ENCODE measurements at regions not wholly inside any gene's neighbourhood (a gene's known extent, or its start where the extent isn't known, plus 50 kb on each side); places are given as distances from the start of the nearest gene placed in this dataset.

GRCh38 chr5:164975986-164976385 is 1470.6 kb downstream of the MAT2B start:
- TF ChIP-seq, protein P1, sequence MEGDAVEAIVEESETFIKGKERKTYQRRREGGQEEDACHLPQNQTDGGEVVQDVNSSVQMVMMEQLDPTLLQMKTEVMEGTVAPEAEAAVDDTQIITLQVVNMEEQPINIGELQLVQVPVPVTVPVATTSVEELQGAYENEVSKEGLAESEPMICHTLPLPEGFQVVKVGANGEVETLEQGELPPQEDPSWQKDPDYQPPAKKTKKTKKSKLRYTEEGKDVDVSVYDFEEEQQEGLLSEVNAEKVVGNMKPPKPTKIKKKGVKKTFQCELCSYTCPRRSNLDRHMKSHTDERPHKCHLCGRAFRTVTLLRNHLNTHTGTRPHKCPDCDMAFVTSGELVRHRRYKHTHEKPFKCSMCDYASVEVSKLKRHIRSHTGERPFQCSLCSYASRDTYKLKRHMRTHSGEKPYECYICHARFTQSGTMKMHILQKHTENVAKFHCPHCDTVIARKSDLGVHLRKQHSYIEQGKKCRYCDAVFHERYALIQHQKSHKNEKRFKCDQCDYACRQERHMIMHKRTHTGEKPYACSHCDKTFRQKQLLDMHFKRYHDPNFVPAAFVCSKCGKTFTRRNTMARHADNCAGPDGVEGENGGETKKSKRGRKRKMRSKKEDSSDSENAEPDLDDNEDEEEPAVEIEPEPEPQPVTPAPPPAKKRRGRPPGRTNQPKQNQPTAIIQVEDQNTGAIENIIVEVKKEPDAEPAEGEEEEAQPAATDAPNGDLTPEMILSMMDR (IDR thresholded peaks at IDR 0.05; ENCODE audit: insufficient read depth, low read length, severe bottlenecking): no peak
- Histone ChIP-seq H3K4me3 (ENCODE audit: low read depth, low read length) (no peak overlapping the region), H3K27me3 (ENCODE audit: control insufficient read depth, insufficient read depth, low read length) (no peaks in the 10 kb centered on the region), H3K36me3 (ENCODE audit: control insufficient read depth, insufficient read depth, low read length) (no peaks in the 10 kb centered on the region)
- DNase-seq (ENCODE audit: low read depth): peak; percentile 20
- FAIRE-seq: no peak

GRCh38 chr5:164980480-164980879 is 1475.1 kb downstream of the MAT2B start:
- DNase-seq (ENCODE audit: low read depth): no peak
- Histone ChIP-seq H3K4me3 (ENCODE audit: low read depth, low read length) (no peak overlapping the region), H3K27me3 (ENCODE audit: control insufficient read depth, insufficient read depth, low read length) (no peaks in the 10 kb centered on the region), H3K36me3 (ENCODE audit: control insufficient read depth, insufficient read depth, low read length) (no peaks in the 10 kb centered on the region)
- no peak for FAIRE-seq
- TF ChIP-seq, protein P1 (IDR thresholded peaks at IDR 0.05; ENCODE audit: insufficient read depth, low read length, severe bottlenecking): no peak

GRCh38 chr5:164998142-164998541 is 1492.7 kb downstream of the MAT2B start:
- H3K27me3 ChIP-seq (ENCODE audit: control insufficient read depth, insufficient read depth, low read length): no peaks in the 10 kb centered on the region
- no peak for FAIRE-seq

GRCh38 chr5:164998590-164998989 is 1493.2 kb downstream of the MAT2B start:
- TF ChIP-seq, protein P1 (IDR thresholded peaks at IDR 0.05; ENCODE audit: insufficient read depth, low read length, severe bottlenecking): no peak
- no peak for FAIRE-seq
- H3K36me3 ChIP-seq (ENCODE audit: control insufficient read depth, insufficient read depth, low read length): no peaks in the 10 kb centered on the region
- H3K27me3 ChIP-seq (ENCODE audit: control insufficient read depth, insufficient read depth, low read length): no peaks in the 10 kb centered on the region
- DNase-seq (ENCODE audit: low read depth): no peak
- no peak overlapping the region for H3K4me3 ChIP-seq (ENCODE audit: low read depth, low read length)

More at GRCh38 chr5:164998142-164998541, 1492.7 kb downstream of the MAT2B start:
- Histone ChIP-seq H3K4me3 (ENCODE audit: low read depth, low read length) (no peak overlapping the region), H3K36me3 (ENCODE audit: control insufficient read depth, insufficient read depth, low read length) (no peaks in the 10 kb centered on the region)
- TF ChIP-seq, protein P1 (IDR thresholded peaks at IDR 0.05; ENCODE audit: insufficient read depth, low read length, severe bottlenecking): no peak
- DNase-seq (ENCODE audit: low read depth): no peak

GRCh38 chr5:165000479-165001190 is 1495.2 kb downstream of the MAT2B start:
- Histone ChIP-seq H3K36me3 (ENCODE audit: control insufficient read depth, insufficient read depth, low read length) (no peaks in the 10 kb centered on the region), H3K27me3 (ENCODE audit: control insufficient read depth, insufficient read depth, low read length) (no peaks in the 10 kb centered on the region), H3K4me3 (ENCODE audit: low read depth, low read length) (no peak overlapping the region)
- FAIRE-seq (no peak), DNase-seq (ENCODE audit: low read depth) (no peak)
- TF ChIP-seq, protein P1 (IDR thresholded peaks at IDR 0.05; ENCODE audit: insufficient read depth, low read length, severe bottlenecking): no peak

DNA sequence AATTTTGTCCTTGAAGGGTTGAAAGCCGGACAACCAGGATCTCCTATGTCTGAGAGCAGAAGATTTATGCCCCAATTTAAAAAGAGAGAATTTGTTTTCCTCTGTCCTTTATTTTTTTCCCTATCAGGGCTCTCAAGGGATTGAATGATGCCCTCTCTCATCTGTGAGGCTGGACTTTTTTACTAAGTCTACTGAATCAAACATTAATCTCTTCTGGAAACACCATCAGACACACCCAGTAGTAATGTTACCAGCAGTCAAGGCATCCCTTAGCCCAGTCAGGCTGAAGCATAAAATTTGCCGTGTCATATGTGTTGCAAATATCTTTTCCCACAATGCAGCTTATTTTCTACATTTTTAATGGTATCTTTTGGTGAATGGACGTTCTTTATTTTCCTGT is 1497.9 kb downstream of the MAT2B start:
- no peak overlapping the region for H3K4me3 ChIP-seq (ENCODE audit: low read depth, low read length)
- TF ChIP-seq, protein P1 (IDR thresholded peaks at IDR 0.05; ENCODE audit: insufficient read depth, low read length, severe bottlenecking): no peak
- DNase-seq (ENCODE audit: low read depth) (no peak), FAIRE-seq (no peak)
- no peaks in the 10 kb centered on the region for H3K36me3 ChIP-seq (ENCODE audit: control insufficient read depth, insufficient read depth, low read length)
- no peaks in the 10 kb centered on the region for H3K27me3 ChIP-seq (ENCODE audit: control insufficient read depth, insufficient read depth, low read length)

Data from bronchial epithelial cell (primary cell).